ENCODE measurements at regions not wholly inside any gene's neighbourhood (a gene's known extent, or its start where the extent isn't known, plus 50 kb on each side); places are given as distances from the start of the nearest gene placed in this dataset.

- no peak overlapping the region for H3K4me3 Mint-ChIP-seq
- POLR2A ChIA-PET: no interaction called here
- intact Hi-C loops (cut with micrococcal nuclease): no loop called here
Measured at GRCh38 chr5:5025774-5026408, 114.2 kb upstream of the ADAMTS16 start.

DNA sequence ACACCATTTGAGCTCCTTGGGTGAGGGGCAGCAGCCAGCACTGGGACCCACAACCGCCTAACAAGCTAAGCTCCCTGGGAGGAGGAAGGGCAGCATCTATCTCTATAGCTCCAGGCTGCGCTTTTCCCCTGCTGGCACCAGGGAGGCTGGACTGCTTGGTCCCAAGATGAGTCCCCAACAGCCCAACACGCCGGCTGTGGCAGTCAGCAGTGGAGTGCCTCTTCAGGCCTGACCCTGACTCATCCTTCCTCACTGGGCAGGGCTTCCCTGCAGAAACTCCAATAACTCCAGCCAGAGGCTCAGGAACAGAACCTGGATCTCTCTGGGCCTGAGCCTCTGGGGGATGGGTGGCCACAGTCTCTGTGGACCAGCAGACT lies 113.7 kb upstream of the ADAMTS16 start:
- H3K4me3 Mint-ChIP-seq: no peak overlapping the region
- peaks cover 3% of the 10 kb centered on the region for H3K4me1 Mint-ChIP-seq
- DNase-seq: no peak
- H3K36me3 Mint-ChIP-seq (ENCODE audit: low read depth): no peaks in the 10 kb centered on the region
- ATAC-seq (ENCODE audit: low read depth): no peak
- H3K27me3 Mint-ChIP-seq: no peaks in the 10 kb centered on the region
- H3K9me3 Mint-ChIP-seq: peaks cover 5% of the 10 kb centered on the region
- no peak for TF ChIP-seq CTCF (IDR thresholded peaks at IDR 0.05)
- ChIA-PET POLR2A (no interaction called here), CTCF (no interaction called here)
- no peak overlapping the region for H3K27ac Mint-ChIP-seq
- intact Hi-C loops (cut with micrococcal nuclease): no loop called here

More at GRCh38 chr5:5025774-5026408, 114.2 kb upstream of the ADAMTS16 start:
- H3K27ac Mint-ChIP-seq: no peak overlapping the region
- H3K27me3 Mint-ChIP-seq: no peaks in the 10 kb centered on the region
- H3K4me1 Mint-ChIP-seq: peaks cover 3% of the 10 kb centered on the region
- TF ChIP-seq CTCF (IDR thresholded peaks at IDR 0.05): no peak
- peaks cover 5% of the 10 kb centered on the region for H3K9me3 Mint-ChIP-seq
- CTCF ChIA-PET: no interaction called here
- H3K36me3 Mint-ChIP-seq (ENCODE audit: low read depth): no peaks in the 10 kb centered on the region
- no peak for DNase-seq
- no peak for ATAC-seq (ENCODE audit: low read depth)

DNA sequence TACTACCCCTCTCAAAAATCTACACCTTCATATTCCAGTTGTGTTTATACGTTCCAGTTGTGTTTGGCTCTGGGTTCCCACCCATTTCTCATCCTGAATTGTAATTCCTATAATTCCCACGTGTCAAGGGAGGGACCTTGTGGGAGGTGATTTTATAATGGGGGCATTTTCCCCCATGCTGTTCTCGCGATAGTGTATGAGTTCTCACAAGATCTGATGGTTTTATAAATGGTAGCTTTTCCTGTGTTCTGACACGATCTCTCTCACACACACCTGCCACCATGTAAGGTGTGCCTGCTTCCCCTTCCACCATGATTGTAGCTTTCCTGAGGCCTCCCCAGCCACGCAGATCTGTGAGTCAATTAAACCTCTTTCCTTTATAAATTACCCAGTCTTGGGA lies 108.5 kb upstream of the ADAMTS16 start:
- Mint-ChIP-seq H3K27ac (no peak overlapping the region), H3K4me1 (no peaks in the 10 kb centered on the region), H3K36me3 (ENCODE audit: low read depth) (no peaks in the 10 kb centered on the region), H3K27me3 (no peaks in the 10 kb centered on the region), H3K9me3 (peaks cover 5% of the 10 kb centered on the region), H3K4me3 (no peak overlapping the region)
- ATAC-seq (ENCODE audit: low read depth) (no peak), DNase-seq (no peak)
- no peak for TF ChIP-seq CTCF (IDR thresholded peaks at IDR 0.05)
- ChIA-PET POLR2A (no interaction called here), CTCF (no interaction called here)
- intact Hi-C loops (cut with micrococcal nuclease): no loop called here

DNA sequence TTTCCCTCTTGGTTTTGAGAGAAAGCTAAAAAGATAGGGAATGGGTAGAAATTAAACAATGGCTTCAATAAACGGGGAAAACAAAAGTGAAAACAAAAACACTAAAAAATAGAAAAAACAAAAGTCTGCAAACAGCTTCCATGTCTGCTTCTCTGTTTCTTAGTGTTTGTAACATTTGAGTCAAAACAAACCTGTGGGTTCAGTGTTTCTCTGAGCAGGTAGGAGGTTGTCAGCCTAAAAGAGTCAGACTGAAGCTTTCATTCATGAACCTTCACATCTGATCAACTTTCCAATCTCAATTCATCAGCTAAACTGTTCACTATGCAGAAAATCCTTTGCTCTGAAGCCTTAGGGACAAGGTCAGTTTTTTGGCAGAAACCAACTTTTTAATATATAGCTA lies 102.5 kb upstream of the ADAMTS16 start:
- Mint-ChIP-seq H3K27me3 (no peaks in the 10 kb centered on the region), H3K9me3 (no peaks in the 10 kb centered on the region), H3K36me3 (ENCODE audit: low read depth) (no peaks in the 10 kb centered on the region), H3K4me1 (no peaks in the 10 kb centered on the region), H3K27ac (no peak overlapping the region), H3K4me3 (no peak overlapping the region)
- no peak for ATAC-seq (ENCODE audit: low read depth)
- DNase-seq: no peak
- ChIA-PET POLR2A (no interaction called here), CTCF (no interaction called here)
- no peak for TF ChIP-seq CTCF (IDR thresholded peaks at IDR 0.05)
- intact Hi-C loops (cut with micrococcal nuclease): no loop called here

DNA sequence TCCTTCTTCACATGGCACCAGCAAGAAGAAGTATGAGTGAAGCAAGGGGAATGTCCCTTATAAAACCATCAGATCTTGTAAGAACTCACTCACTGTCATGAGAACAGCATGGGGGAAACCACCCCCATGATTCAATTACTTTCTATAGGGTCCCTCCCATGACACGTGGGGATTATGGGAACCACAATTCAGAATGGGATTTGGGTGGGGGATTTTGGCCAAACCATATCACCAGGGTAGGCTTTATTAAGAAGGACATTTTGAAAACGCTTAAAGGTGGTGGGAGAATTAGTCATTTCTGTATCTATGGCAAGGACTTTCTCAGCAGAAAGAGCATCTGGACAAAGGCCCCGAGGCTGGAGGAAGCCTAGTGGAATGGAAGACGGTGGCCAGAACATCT lies 100.2 kb upstream of the ADAMTS16 start:
- H3K27ac Mint-ChIP-seq: no peak overlapping the region
- no peaks in the 10 kb centered on the region for H3K9me3 Mint-ChIP-seq
- DNase-seq (no peak), ATAC-seq (ENCODE audit: low read depth) (no peak)
- H3K36me3 Mint-ChIP-seq (ENCODE audit: low read depth): no peaks in the 10 kb centered on the region
- ChIA-PET CTCF (no interaction called here), POLR2A (no interaction called here)
- TF ChIP-seq CTCF (IDR thresholded peaks at IDR 0.05): no peak
- no peaks in the 10 kb centered on the region for H3K4me1 Mint-ChIP-seq
- H3K4me3 Mint-ChIP-seq: no peak overlapping the region
- no peaks in the 10 kb centered on the region for H3K27me3 Mint-ChIP-seq
- intact Hi-C loops (cut with micrococcal nuclease): no loop called here

Measured in activated B cell treated with CpG ODN at 0.5 μM for 24 hours (primary cell).